ENCODE measurements at regions not wholly inside any gene's neighbourhood (a gene's known extent, or its start where the extent isn't known, plus 50 kb on each side); places are given as distances from the start of the nearest gene placed in this dataset.
"Not testable (repeated sequence)": the region's sequence is repeated elsewhere in the genome, so short reads cannot be mapped to it uniquely, and the experiment has no call there.

DNA sequence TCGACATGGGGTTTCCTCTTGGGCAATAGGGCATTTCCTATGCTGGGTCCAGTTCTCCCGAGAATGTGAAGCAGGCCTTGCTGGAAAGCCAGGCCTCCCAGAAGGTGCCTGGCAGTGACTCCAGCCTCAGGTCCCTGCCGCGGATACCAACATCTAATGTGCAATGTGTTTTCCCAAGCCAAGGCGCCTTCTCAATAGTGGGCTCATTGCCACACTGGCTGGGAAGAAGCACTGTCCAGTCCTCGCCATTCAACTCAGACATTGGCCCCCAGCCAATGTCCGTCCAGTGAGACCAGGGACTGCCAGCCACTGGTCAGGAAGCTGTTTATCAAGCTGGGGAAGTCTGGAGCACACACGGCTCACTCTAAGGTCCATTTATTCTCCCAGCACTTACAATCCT lies 317.9 kb downstream of the ANAPC1 start:
- not testable (repeated sequence) for H3K9me3 ChIP-seq (ENCODE audit: insufficient read depth, low read length, severe bottlenecking); H3K27me3 ChIP-seq (ENCODE audit: insufficient read depth, low read length, poor library complexity)

DNA sequence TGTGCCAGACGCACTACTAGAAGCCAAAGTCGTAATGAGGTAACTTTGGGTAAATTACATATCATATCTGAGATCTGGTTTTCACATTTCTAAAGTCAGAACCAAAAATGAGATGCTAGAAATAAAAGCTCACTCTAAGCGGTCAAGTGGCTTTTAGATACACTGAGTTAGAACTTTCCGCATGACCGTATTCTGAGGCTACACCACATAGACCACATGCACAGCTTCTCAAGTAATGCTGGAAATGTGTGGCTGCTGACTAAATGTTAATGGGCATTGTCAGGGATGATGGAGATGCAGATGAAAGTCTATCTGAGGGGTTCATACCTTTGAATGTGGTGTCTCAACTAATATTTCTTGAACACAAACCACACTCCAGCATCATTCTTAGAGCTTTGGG lies 316.8 kb downstream of the ANAPC1 start:
- H3K27me3 ChIP-seq (ENCODE audit: insufficient read depth, low read length, poor library complexity); H3K9me3 ChIP-seq (ENCODE audit: insufficient read depth, low read length, severe bottlenecking); H3K4me2 ChIP-seq (ENCODE audit: insufficient read depth, low read length); H3K27ac ChIP-seq (ENCODE audit: low read length); DNase-seq; H2AFZ ChIP-seq (ENCODE audit: low read depth, low read length); H3K9ac ChIP-seq (ENCODE audit: low read depth, low read length); H3K36me3 ChIP-seq (ENCODE audit: insufficient read depth, low read length); H3K79me2 ChIP-seq (ENCODE audit: insufficient read depth, low read length); H3K4me3 ChIP-seq (ENCODE audit: low read depth in 1 of 2, low read length in 2 of 2); H4K20me1 ChIP-seq (ENCODE audit: insufficient read depth, low read length); ATAC-seq (ENCODE audit: insufficient read depth, low read depth): not testable (repeated sequence)
- H3K4me1 ChIP-seq (ENCODE audit: insufficient read depth, low read length) = peaks cover 14% of the 10 kb centered on the region

More for the DNA sequence above, 317.9 kb downstream of the ANAPC1 start:
- H3K4me2 ChIP-seq (ENCODE audit: insufficient read depth, low read length); H3K79me2 ChIP-seq (ENCODE audit: insufficient read depth, low read length); H3K4me3 ChIP-seq (ENCODE audit: low read depth in 1 of 2, low read length in 2 of 2); H4K20me1 ChIP-seq (ENCODE audit: insufficient read depth, low read length); H3K36me3 ChIP-seq (ENCODE audit: insufficient read depth, low read length); H3K27ac ChIP-seq (ENCODE audit: low read length); DNase-seq; ATAC-seq (ENCODE audit: insufficient read depth, low read depth); H2AFZ ChIP-seq (ENCODE audit: low read depth, low read length); H3K9ac ChIP-seq (ENCODE audit: low read depth, low read length): not testable (repeated sequence)
- H3K4me1 ChIP-seq (ENCODE audit: insufficient read depth, low read length) = peaks cover 14% of the 10 kb centered on the region

DNA sequence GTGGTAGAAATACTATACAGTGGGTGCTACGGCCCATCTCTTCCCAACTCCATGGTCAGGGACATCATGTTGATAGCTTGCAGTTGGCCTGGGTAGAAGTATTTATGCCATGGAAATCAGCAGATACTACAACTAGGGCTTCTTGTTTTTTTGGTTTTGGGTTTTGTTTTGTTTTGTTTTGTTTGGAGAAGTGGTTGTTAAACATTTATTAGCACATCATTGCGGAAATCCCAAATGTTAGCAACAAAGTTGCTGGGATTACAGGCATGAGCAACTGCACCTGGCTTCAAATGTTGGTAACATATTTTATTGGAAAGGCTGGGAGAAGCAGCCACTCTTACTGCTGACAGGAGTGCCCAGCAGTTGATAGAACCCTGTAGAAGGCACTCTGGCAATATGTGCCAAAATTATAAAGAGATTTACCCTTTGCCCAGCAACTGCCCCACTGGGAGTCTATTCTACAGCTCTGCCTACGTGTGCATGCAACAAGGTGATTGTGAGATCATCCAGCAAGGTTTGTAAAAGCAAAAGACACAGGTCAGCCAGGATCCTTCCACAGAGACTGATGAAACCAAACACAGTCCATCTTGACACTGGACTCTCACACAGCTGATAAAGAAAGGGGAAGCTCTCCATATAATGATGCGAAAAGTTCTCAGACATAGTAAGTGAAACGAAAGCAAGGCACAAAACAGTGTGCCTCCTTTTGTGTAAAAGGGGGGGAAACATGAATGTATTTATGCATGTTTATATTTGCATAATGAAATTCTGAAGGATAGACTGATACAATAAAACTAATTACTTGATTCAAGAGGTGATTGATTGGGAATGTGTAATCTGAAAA lies 314.4 kb downstream of the ANAPC1 start:
- ATAC-seq (ENCODE audit: insufficient read depth, low read depth); H3K9me3 ChIP-seq (ENCODE audit: insufficient read depth, low read length, severe bottlenecking); H3K79me2 ChIP-seq (ENCODE audit: insufficient read depth, low read length); H3K36me3 ChIP-seq (ENCODE audit: insufficient read depth, low read length); DNase-seq; H4K20me1 ChIP-seq (ENCODE audit: insufficient read depth, low read length); H3K4me2 ChIP-seq (ENCODE audit: insufficient read depth, low read length); H3K27me3 ChIP-seq (ENCODE audit: insufficient read depth, low read length, poor library complexity); H3K9ac ChIP-seq (ENCODE audit: low read depth, low read length); H2AFZ ChIP-seq (ENCODE audit: low read depth, low read length); H3K27ac ChIP-seq (ENCODE audit: low read length); H3K4me3 ChIP-seq (ENCODE audit: low read depth in 1 of 2, low read length in 2 of 2): not testable (repeated sequence)
- H3K4me1 ChIP-seq (ENCODE audit: insufficient read depth, low read length) = peaks cover 14% of the 10 kb centered on the region

DNA sequence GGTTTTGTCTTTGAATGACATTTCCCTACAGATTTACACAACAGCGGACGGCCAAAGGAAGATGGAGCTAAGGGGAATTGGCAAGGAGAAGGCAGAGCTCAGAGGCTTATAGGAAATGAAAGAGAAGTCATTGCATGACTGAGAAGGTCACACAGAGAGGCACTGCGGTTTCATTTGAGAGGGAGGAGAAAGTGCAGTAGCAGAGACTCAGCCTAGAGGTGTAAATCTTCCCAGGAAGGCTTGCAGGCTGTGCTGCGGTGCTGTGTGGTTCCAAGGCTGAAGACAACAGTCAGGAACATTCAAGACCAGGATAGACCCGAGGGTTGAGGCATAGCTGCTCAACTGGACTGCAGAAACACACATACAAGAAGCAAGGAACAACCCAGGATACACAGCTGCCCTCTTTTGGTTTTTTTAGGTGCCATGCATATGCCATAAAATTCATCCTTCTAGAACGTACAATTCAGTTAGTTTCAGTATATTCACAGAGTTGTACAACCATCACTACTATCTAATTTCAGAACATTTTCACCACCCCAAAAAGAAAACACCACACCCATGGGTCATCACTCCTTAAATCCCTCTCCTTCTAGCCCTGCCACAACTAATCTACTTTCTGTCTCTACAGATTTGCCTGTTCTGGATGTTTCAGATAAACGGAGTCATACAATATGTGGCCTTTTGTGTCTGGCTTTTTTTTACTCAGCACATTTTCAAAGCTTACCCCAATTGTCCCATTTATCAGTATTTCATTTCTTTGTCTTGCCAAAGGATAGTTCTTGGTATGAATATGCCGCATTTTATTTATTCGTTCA lies 313.5 kb downstream of the ANAPC1 start:
- peak; percentile 10 for DNase-seq
- ATAC-seq (ENCODE audit: insufficient read depth, low read depth) = peak; percentile 92

DNA sequence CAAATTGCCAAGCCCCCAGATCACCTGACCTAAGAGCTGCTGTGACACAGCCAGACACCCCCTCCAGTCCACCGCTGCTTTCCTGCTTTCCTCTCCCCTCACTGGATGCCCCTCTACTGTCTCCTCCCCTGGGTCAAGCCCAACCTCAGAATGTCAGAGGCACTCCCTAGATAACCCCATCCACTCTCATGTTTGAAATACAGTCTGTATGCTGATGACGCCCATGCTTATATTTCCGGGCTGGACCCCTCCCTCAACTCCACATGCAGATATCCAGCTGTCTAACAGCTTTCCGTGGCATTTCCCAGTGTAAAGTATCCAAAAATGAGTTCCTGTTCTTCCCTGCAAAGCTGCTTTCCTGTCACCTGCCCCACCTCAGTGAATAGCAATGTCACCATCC lies 309.2 kb downstream of the ANAPC1 start:
- not testable (repeated sequence) for ATAC-seq (ENCODE audit: insufficient read depth, low read depth); H3K4me2 ChIP-seq (ENCODE audit: insufficient read depth, low read length)

More for the DNA sequence above, 313.5 kb downstream of the ANAPC1 start:
- not testable (repeated sequence) for H3K9me3 ChIP-seq (ENCODE audit: insufficient read depth, low read length, severe bottlenecking); H4K20me1 ChIP-seq (ENCODE audit: insufficient read depth, low read length); H3K4me3 ChIP-seq (ENCODE audit: low read depth in 1 of 2, low read length in 2 of 2); H3K27me3 ChIP-seq (ENCODE audit: insufficient read depth, low read length, poor library complexity); H3K9ac ChIP-seq (ENCODE audit: low read depth, low read length); H3K79me2 ChIP-seq (ENCODE audit: insufficient read depth, low read length); H3K36me3 ChIP-seq (ENCODE audit: insufficient read depth, low read length)
- peaks cover 14% of the 10 kb centered on the region for H3K4me1 ChIP-seq (ENCODE audit: insufficient read depth, low read length)
- H3K4me2 ChIP-seq (ENCODE audit: insufficient read depth, low read length) = peak overlapping the region; percentile 49; the same call in 1 of the 2 replicates
- peak overlapping the region; percentile 63 for H2AFZ ChIP-seq (ENCODE audit: low read depth, low read length)
- H3K27ac ChIP-seq (ENCODE audit: low read length) = peak overlapping the region; percentile 45; the same call in 1 of the 2 replicates

DNA sequence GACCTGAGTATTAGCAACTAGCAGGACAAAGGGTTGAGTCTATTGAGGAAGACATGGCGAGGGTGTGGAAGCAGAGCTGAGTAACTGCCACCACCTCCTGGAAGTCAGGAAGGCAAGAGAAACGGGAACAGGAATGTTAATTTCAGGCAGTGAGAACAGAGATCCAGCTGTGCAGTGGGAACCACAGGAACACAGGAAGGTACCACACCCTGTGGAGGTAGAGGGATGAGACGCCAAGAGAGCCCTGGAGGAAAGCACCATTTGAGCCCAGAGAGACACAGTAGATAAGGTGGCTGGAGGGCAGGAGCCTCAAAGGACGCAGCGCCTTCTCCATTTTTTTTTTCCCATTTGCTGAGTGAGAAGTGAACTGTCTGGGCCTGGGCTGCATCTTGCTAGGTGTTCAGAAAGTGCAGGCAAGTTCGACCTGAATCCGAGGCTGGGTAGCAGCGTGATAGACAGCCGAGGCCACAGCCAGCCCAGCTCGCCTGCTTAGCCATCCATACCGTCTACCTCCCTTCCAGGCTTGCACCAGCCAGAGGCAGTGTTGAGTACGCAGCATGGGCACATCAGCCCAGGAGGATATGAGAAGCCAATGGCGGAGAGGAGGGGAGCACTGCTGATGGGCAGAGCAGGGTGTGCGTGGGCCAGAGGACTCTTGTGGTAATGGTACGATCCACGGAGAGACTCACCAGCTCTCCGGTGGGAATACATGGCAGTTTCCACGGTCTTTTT lies 306.7 kb downstream of the ANAPC1 start:
- ATAC-seq (ENCODE audit: insufficient read depth, low read depth); H2AFZ ChIP-seq (ENCODE audit: low read depth, low read length); H3K36me3 ChIP-seq (ENCODE audit: insufficient read depth, low read length); H3K4me1 ChIP-seq (ENCODE audit: insufficient read depth, low read length); H4K20me1 ChIP-seq (ENCODE audit: insufficient read depth, low read length); DNase-seq; H3K4me3 ChIP-seq (ENCODE audit: low read depth in 1 of 2, low read length in 2 of 2); H3K79me2 ChIP-seq (ENCODE audit: insufficient read depth, low read length); H3K9ac ChIP-seq (ENCODE audit: low read depth, low read length); H3K27me3 ChIP-seq (ENCODE audit: insufficient read depth, low read length, poor library complexity); H3K4me2 ChIP-seq (ENCODE audit: insufficient read depth, low read length); H3K9me3 ChIP-seq (ENCODE audit: insufficient read depth, low read length, severe bottlenecking); H3K27ac ChIP-seq (ENCODE audit: low read length): not testable (repeated sequence)

More for the DNA sequence above, 309.2 kb downstream of the ANAPC1 start:
- not testable (repeated sequence) for H3K27me3 ChIP-seq (ENCODE audit: insufficient read depth, low read length, poor library complexity); H3K79me2 ChIP-seq (ENCODE audit: insufficient read depth, low read length); H3K36me3 ChIP-seq (ENCODE audit: insufficient read depth, low read length); DNase-seq; H3K9ac ChIP-seq (ENCODE audit: low read depth, low read length); H3K4me3 ChIP-seq (ENCODE audit: low read depth in 1 of 2, low read length in 2 of 2); H3K9me3 ChIP-seq (ENCODE audit: insufficient read depth, low read length, severe bottlenecking); H4K20me1 ChIP-seq (ENCODE audit: insufficient read depth, low read length); H3K27ac ChIP-seq (ENCODE audit: low read length); H2AFZ ChIP-seq (ENCODE audit: low read depth, low read length)
- peaks cover 10% of the 10 kb centered on the region for H3K4me1 ChIP-seq (ENCODE audit: insufficient read depth, low read length)

DNA sequence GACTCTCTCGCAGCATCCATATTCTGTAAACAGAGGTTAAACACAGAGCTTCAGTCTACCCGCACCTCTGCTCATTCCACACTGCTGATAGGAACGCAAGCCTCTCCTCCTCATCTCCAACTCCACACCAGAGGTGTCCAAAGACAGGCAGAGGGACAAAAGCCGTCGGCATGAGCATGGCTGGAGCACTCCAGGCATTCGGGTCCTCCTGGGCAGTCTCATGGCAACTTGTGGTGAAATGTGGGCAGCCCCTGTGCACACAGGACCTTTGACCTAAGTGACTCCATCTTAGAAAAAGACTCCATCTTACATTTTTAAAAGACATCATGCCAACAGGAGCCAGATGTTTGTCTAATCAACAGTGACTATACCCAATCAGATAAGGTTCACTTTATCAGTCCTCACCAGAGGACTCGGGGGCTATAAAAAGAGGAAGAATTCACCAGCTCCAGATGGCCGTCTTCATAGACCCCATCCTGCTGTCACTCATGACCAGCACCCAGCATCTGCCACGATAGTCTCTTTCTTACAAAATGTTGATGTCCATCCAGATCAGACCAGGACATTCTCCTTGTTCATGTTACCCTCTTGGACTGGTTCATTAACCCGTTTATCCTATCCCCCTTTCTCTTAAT lies 304.4 kb downstream of the ANAPC1 start:
- H2AFZ ChIP-seq (ENCODE audit: low read depth, low read length); H3K9ac ChIP-seq (ENCODE audit: low read depth, low read length); H3K9me3 ChIP-seq (ENCODE audit: insufficient read depth, low read length, severe bottlenecking); H3K27ac ChIP-seq (ENCODE audit: low read length); DNase-seq; H3K4me3 ChIP-seq (ENCODE audit: low read depth in 1 of 2, low read length in 2 of 2); H3K4me2 ChIP-seq (ENCODE audit: insufficient read depth, low read length); H3K79me2 ChIP-seq (ENCODE audit: insufficient read depth, low read length); H4K20me1 ChIP-seq (ENCODE audit: insufficient read depth, low read length); H3K4me1 ChIP-seq (ENCODE audit: insufficient read depth, low read length); H3K27me3 ChIP-seq (ENCODE audit: insufficient read depth, low read length, poor library complexity); ATAC-seq (ENCODE audit: insufficient read depth, low read depth); H3K36me3 ChIP-seq (ENCODE audit: insufficient read depth, low read length): not testable (repeated sequence)
